ENCODE measurements at regions not wholly inside any gene's neighbourhood (a gene's known extent, or its start where the extent isn't known, plus 50 kb on each side); places are given as distances from the start of the nearest gene placed in this dataset.

DNA sequence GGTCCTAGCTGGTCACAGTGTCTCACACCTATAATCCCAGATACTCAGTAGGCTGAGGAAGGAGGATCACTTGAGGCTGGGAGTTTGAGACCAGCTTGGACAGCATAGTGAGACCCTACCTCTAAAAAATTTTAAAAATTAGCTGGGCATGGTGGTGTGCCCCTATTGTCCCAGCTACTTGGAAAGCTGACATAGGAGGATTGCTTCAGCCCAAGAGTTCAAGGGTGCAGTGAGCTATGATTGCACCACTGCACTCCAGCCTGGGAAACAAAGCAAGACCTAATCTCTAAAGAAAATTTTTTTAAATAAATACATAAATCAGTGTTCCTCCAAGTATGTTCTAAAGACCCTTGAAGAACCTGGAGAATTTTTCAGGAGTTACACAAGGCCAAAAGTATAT lies 50.6 kb upstream of the GNAO1 start:
- H3K4me1 ChIP-seq (ENCODE audit: control insufficient read depth in 2 of 3, insufficient read depth in 2 of 3, low read depth in 1 of 3, low read length in 3 of 3), result no peaks in the 10 kb centered on the region
- no peak for FAIRE-seq
- H3K4me3 ChIP-seq (ENCODE audit: low read length in 3 of 3), result no peak overlapping the region
- no peaks in the 10 kb centered on the region for H3K9me3 ChIP-seq (ENCODE audit: control insufficient read depth in 2 of 3, insufficient read depth in 1 of 3, low read length in 3 of 3)
- intact Hi-C loops (cut with DNase I), result no loop called here
- no peaks in the 10 kb centered on the region for H3K36me3 ChIP-seq (ENCODE audit: control insufficient read depth in 2 of 3, insufficient read depth in 3 of 3, low read length in 3 of 3)
- no peak overlapping the region for H3K27ac ChIP-seq (ENCODE audit: low read depth in 2 of 2, low read length in 2 of 2)
- H3K9ac ChIP-seq (ENCODE audit: low read length in 3 of 3), result no peak overlapping the region
- TF ChIP-seq, protein P1, sequence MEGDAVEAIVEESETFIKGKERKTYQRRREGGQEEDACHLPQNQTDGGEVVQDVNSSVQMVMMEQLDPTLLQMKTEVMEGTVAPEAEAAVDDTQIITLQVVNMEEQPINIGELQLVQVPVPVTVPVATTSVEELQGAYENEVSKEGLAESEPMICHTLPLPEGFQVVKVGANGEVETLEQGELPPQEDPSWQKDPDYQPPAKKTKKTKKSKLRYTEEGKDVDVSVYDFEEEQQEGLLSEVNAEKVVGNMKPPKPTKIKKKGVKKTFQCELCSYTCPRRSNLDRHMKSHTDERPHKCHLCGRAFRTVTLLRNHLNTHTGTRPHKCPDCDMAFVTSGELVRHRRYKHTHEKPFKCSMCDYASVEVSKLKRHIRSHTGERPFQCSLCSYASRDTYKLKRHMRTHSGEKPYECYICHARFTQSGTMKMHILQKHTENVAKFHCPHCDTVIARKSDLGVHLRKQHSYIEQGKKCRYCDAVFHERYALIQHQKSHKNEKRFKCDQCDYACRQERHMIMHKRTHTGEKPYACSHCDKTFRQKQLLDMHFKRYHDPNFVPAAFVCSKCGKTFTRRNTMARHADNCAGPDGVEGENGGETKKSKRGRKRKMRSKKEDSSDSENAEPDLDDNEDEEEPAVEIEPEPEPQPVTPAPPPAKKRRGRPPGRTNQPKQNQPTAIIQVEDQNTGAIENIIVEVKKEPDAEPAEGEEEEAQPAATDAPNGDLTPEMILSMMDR (IDR thresholded peaks at IDR 0.05; ENCODE audit: borderline replicate concordance, extremely low read depth, insufficient read depth), result no peak
- DNase-seq, result no peak
- no peaks in the 10 kb centered on the region for H3K27me3 ChIP-seq (ENCODE audit: control insufficient read depth, insufficient read depth, low read length)

DNA sequence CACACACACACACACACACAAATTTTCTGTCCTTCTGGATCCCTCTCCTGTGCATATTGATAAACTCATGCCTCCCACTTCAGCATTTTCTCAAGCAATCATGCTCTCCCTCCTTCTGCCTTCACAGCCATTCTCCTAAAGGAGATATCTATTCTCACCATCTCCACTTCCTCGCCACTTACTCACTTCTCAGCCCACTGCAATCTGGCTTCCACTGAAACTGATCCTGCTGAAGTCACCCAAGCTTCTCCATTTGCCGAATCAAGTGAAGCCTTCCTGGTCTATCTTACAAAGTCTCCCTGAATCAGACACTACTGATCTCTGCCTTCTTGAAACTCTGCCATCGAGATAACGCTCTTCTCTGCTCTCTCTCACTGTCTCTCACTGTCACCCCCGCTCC lies 54.0 kb upstream of the GNAO1 start:
- no peak for FAIRE-seq
- TF ChIP-seq, protein P1 (IDR thresholded peaks at IDR 0.05; ENCODE audit: borderline replicate concordance, extremely low read depth, insufficient read depth), result no peak
- no peak for DNase-seq

DNA sequence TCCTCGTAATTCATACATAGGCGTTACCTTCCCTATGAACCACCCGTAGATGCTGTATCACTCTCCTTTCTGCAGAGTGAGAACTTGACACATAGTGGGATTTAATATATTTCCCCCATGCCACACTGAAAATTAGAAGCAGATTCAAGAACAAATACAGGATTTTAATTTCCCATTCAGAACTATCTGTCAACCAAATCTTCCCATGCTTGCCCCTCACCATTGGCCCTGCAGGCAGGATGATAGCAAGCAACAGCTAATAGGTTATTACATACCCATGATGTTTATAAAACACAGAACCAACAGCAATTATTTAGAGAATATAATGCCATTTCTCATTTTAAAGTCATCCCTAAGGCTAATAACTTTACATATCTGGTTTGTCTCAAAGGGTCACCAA lies 55.0 kb upstream of the GNAO1 start:
- FAIRE-seq, result no peak
- Histone ChIP-seq H3K4me1 (ENCODE audit: control insufficient read depth in 2 of 3, insufficient read depth in 2 of 3, low read depth in 1 of 3, low read length in 3 of 3) (no peaks in the 10 kb centered on the region), H3K9me3 (ENCODE audit: control insufficient read depth in 2 of 3, insufficient read depth in 1 of 3, low read length in 3 of 3) (no peaks in the 10 kb centered on the region), H3K27ac (ENCODE audit: low read depth in 2 of 2, low read length in 2 of 2) (no peak overlapping the region), H3K36me3 (ENCODE audit: control insufficient read depth in 2 of 3, insufficient read depth in 3 of 3, low read length in 3 of 3) (no peaks in the 10 kb centered on the region), H3K4me3 (ENCODE audit: low read length in 3 of 3) (no peak overlapping the region), H3K9ac (ENCODE audit: low read length in 3 of 3) (no peak overlapping the region), H3K27me3 (ENCODE audit: control insufficient read depth, insufficient read depth, low read length) (no peaks in the 10 kb centered on the region)
- intact Hi-C loops (cut with DNase I), result no loop called here
- TF ChIP-seq, protein P1 (IDR thresholded peaks at IDR 0.05; ENCODE audit: borderline replicate concordance, extremely low read depth, insufficient read depth), result no peak
- no peak for DNase-seq

More for the DNA sequence above, 54.0 kb upstream of the GNAO1 start:
- intact Hi-C loops (cut with DNase I), result no loop called here
- H3K9ac ChIP-seq (ENCODE audit: low read length in 3 of 3), result no peak overlapping the region
- no peaks in the 10 kb centered on the region for H3K4me1 ChIP-seq (ENCODE audit: control insufficient read depth in 2 of 3, insufficient read depth in 2 of 3, low read depth in 1 of 3, low read length in 3 of 3)
- H3K9me3 ChIP-seq (ENCODE audit: control insufficient read depth in 2 of 3, insufficient read depth in 1 of 3, low read length in 3 of 3), result no peaks in the 10 kb centered on the region
- no peaks in the 10 kb centered on the region for H3K27me3 ChIP-seq (ENCODE audit: control insufficient read depth, insufficient read depth, low read length)
- no peak overlapping the region for H3K27ac ChIP-seq (ENCODE audit: low read depth in 2 of 2, low read length in 2 of 2)
- H3K36me3 ChIP-seq (ENCODE audit: control insufficient read depth in 2 of 3, insufficient read depth in 3 of 3, low read length in 3 of 3), result no peaks in the 10 kb centered on the region
- no peak overlapping the region for H3K4me3 ChIP-seq (ENCODE audit: low read length in 3 of 3)

DNA sequence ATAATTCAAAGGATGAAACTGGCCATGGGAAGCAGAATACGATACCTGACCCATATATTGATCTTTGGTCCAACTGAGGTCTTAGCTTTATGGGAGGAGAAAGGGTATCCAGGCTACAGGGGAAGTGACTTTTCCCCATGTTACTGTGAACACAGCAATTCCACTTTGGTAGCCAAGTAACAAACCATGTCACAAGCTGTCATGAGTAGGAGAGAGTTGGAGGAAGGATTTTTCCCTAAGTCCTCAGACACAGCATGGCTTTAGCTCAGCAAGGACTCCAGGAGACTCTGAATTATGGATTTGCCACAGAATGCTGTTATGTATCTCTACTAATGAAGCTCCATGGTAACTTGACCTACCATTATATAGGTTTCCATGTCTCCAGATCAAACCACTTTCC lies 56.5 kb upstream of the GNAO1 start:
- Histone ChIP-seq H3K9ac (ENCODE audit: low read length in 3 of 3) (no peak overlapping the region), H3K4me1 (ENCODE audit: control insufficient read depth in 2 of 3, insufficient read depth in 2 of 3, low read depth in 1 of 3, low read length in 3 of 3) (no peaks in the 10 kb centered on the region), H3K36me3 (ENCODE audit: control insufficient read depth in 2 of 3, insufficient read depth in 3 of 3, low read length in 3 of 3) (no peaks in the 10 kb centered on the region), H3K4me3 (ENCODE audit: low read length in 3 of 3) (no peak overlapping the region), H3K27ac (ENCODE audit: low read depth in 2 of 2, low read length in 2 of 2) (no peak overlapping the region), H3K27me3 (ENCODE audit: control insufficient read depth, insufficient read depth, low read length) (no peaks in the 10 kb centered on the region), H3K9me3 (ENCODE audit: control insufficient read depth in 2 of 3, insufficient read depth in 1 of 3, low read length in 3 of 3) (no peaks in the 10 kb centered on the region)
- TF ChIP-seq, protein P1 (IDR thresholded peaks at IDR 0.05; ENCODE audit: borderline replicate concordance, extremely low read depth, insufficient read depth), result no peak
- intact Hi-C loops (cut with DNase I), result no loop called here
- FAIRE-seq (no peak), DNase-seq (no peak)

All from kidney (tissue), 13 donors.